ENCODE measurements at regions not wholly inside any gene's neighbourhood (a gene's known extent, or its start where the extent isn't known, plus 50 kb on each side); places are given as distances from the start of the nearest gene placed in this dataset.

DNA sequence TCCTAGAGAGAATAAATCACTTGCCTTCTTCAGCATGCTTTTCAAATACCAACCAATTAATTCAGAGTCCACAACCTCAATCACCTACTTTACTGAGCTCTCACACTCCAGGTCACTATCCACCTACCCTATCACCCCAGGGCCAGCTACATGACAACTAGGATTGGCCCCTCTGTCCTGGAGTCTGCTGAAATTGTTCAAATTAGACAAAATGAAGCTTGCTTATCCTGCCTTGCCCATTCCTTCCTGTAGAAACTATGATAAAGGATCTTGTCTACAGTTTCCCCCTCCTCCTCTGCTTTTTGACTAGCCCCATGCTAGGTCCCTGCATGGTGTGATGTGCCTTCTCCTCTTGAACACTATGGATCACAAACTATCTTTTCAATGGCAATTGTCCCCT, 94.5 kb downstream of the JRKL start:
- TF ChIP-seq, protein P1, sequence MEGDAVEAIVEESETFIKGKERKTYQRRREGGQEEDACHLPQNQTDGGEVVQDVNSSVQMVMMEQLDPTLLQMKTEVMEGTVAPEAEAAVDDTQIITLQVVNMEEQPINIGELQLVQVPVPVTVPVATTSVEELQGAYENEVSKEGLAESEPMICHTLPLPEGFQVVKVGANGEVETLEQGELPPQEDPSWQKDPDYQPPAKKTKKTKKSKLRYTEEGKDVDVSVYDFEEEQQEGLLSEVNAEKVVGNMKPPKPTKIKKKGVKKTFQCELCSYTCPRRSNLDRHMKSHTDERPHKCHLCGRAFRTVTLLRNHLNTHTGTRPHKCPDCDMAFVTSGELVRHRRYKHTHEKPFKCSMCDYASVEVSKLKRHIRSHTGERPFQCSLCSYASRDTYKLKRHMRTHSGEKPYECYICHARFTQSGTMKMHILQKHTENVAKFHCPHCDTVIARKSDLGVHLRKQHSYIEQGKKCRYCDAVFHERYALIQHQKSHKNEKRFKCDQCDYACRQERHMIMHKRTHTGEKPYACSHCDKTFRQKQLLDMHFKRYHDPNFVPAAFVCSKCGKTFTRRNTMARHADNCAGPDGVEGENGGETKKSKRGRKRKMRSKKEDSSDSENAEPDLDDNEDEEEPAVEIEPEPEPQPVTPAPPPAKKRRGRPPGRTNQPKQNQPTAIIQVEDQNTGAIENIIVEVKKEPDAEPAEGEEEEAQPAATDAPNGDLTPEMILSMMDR (conservative IDR thresholded peaks at IDR 0.05; ENCODE audit: low read depth, low read length), result no peak
- no peak for TF ChIP-seq EZH2 (IDR thresholded peaks at IDR 0.05; ENCODE audit: borderline replicate concordance, low read depth, low read length, poor library complexity, severe bottlenecking)

All from A673 (cell line).